ENCODE measurements at regions not wholly inside any gene's neighbourhood (a gene's known extent, or its start where the extent isn't known, plus 50 kb on each side); places are given as distances from the start of the nearest gene placed in this dataset.

DNA sequence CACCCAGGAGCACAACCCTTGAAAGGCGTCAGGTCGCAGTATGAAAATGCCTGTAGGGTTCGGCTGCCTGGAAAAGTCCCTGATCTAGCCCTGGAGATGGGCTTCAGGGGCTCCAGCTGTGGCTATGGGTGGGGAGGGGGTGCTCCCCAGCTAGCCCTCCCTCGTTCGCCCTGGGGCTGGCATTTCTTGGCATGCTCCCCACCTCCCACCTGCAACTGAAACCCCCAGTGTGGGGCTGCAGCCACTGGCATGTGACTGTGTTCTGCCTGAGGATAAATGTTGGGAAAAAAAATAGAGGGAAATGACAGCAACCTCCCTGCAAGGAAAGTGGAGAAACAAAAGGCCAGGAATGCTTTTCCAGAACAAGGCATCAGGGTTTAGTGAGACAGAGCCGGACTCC, 109.2 kb downstream of the COPS8 start:
- FAIRE-seq: no peak
- DNase-seq (ENCODE audit: extremely low spot score, insufficient read length, low read depth): no peak

DNA sequence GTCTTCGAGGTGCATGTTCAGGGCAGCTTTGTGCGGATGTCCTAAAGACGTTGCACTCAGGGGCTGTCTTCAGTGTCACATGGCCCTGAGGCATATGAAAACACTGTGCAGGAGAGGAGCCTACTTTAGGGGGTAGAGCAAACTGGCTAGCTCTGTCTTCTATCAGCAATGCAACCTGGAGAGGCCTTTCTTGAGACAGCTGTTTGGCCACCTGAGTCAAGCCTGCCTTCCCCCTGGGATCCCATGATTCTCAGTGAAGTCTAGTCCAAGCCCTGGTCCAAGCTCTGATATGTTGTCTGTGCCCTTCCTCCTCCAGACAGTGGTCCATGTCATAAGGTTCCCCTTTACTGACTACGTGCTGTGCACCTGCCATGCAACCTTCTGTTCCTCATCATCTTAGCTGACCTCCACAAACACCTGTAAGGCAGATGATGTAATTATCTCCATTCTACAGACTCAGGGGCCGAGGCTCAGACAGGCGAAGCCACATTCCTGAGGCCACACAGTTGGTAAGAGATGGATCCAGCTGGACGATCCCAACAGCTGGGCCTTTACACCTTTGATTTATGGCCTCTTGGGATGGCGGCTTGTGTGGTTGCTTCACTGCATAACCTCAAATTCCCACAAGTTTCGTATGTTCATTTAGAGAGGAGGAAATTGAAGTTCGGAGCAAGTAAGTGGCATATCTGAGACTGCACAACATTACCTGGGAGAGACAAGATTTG, 109.9 kb downstream of the COPS8 start:
- FAIRE-seq: no peak

DNA sequence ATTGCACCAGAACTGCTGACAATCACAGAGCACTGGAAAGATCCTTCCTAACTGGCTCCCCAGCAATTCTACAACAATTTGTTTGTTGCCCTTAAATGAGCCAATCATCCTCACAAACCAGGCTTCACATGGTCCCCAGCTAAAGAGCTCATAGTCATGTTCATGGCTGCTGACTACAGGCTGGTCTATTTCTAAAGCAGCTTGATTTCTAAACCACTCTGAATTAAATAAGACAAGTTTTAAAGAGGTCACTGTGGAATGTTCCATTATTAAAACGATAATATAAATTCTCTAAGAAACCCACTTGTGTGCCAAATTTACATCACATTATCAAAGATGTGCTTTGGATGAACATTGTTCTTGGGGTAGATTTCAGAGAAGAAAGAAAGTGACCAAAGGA, 110.7 kb downstream of the COPS8 start:
- FAIRE-seq (no peak), DNase-seq (ENCODE audit: extremely low spot score, insufficient read length, low read depth) (no peak)

More for the DNA sequence above, 109.9 kb downstream of the COPS8 start:
- DNase-seq (ENCODE audit: extremely low spot score, insufficient read length, low read depth): no peak

DNA sequence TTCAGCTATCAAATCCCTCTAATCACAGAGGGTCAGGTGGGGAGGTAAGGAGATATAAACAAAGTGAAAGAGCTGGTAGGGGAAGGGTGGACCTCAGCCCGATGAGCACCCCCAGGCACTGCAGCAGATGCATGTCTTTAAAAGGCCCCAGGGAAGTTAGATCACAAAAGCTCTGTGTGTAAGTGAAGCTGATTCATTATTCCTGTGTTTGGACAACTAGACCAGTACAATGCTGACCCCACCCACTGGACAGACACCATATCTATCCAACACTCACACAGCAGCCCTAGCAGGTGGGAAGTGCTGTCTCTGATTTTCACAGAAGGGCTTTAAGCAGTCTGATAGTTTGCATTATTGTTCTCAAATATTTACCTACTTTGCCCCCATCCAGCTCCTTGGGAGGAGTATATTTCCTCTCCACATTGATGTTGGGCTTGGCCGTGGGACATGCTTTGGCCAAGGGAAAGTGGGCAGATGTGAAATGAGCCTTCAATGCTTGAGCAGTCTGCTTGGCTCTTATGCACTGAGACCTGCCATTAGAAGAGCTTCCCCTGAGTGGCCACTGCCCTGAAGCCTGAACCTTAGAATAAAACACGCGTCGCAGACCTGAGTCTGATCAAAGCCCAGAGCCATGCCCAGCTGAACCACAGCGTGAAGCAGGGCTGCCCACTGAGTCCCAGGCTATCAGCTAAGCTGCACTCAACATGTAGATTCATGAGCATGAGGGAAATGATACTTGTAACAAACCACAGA, 111.4 kb downstream of the COPS8 start:
- FAIRE-seq (no peak), DNase-seq (ENCODE audit: extremely low spot score, insufficient read length, low read depth) (no peak)

DNA sequence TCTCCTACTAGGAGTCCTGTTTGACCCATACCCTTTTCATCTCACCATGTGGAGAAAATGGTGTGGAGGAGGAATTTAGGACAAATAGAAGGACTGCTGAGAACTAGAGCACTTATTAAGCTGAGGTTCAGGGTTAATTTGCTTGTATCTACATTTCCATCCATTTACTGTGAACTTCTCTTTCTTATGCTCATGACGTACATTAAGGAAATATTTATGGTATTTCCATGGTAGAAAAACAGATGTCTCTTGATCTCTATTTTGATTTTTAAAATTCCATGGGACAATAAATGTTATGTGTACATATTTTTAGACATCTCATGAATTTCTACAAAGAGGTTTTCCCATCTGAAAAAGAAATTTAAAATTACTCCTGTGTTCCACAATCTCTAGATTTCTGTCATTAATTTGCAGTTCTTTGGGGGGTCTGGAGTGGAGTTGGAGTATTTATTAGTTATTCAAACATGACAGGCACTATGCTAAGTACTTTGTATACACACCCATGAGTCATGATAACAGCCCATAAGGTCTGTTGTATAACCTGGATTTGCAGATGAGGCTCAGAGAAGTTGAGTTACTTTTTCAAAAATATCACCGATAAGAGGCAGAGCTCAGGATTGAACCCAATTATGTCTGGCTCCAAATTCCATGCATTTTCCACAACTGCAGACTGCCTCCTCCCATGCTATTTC, 112.6 kb downstream of the COPS8 start:
- DNase-seq (ENCODE audit: extremely low spot score, insufficient read length, low read depth): no peak
- no peak for FAIRE-seq

DNA sequence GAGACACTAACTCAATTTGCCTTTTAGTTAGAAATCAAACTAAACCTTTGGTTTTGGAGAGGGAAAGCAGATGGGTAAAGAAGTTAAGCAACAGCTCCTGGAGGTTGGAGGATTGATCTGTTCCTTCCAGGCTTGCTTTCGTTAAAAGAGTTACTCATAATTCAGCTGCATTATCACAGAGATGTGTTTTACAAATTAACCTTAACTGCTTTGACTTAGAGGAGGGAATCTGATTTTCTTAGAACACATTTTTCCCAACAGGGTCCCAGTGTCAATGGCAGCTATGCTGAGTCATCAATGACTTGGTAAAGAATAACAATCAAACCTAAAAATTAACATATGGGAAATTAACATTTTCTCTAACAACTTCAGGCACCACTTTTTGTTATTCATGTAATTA, 113.4 kb downstream of the COPS8 start:
- DNase-seq (ENCODE audit: extremely low spot score, insufficient read length, low read depth): no peak
- no peak for FAIRE-seq

DNA sequence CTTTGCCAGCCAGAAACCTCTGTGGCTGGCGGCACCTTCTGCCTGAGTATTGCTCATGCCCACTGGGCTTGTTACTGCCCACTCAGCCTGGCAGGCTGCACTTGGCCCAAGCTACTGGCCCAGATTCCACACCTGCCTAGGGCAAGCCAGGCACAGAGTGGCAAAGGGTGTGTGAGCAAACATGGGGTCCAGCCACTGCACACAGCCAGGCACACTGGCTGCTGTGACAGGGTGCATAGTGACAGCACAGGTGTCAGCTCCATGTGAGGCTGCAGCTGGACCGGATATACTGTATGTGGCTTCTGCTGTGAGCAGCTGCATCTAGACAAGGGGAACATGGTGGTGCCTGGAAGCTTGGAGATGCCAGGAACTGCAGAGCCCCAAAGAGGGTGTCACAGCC, 113.9 kb downstream of the COPS8 start:
- FAIRE-seq (no peak), DNase-seq (ENCODE audit: extremely low spot score, insufficient read length, low read depth) (no peak)

DNA sequence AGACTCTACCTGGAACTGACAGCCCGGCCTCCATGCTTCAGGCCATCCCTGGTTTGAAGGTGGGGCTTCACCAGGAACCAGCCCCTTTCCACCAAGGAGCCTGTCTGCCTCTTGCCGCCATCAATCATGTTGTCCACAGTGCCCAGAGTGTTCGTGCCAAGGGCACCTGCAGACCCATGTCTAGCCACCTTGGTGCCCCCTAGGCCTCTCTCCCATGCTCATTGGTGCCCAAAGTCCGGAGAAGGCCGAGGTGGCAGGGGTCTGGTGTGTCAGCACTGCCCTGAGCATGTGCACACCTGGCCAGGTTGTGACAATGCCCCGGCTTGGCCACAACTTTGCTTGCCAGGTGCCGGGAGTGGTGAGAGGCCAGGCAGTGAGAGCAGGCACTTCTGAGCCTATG, 114.8 kb downstream of the COPS8 start:
- no peak for DNase-seq (ENCODE audit: extremely low spot score, insufficient read length, low read depth)
- FAIRE-seq: no peak

DNA sequence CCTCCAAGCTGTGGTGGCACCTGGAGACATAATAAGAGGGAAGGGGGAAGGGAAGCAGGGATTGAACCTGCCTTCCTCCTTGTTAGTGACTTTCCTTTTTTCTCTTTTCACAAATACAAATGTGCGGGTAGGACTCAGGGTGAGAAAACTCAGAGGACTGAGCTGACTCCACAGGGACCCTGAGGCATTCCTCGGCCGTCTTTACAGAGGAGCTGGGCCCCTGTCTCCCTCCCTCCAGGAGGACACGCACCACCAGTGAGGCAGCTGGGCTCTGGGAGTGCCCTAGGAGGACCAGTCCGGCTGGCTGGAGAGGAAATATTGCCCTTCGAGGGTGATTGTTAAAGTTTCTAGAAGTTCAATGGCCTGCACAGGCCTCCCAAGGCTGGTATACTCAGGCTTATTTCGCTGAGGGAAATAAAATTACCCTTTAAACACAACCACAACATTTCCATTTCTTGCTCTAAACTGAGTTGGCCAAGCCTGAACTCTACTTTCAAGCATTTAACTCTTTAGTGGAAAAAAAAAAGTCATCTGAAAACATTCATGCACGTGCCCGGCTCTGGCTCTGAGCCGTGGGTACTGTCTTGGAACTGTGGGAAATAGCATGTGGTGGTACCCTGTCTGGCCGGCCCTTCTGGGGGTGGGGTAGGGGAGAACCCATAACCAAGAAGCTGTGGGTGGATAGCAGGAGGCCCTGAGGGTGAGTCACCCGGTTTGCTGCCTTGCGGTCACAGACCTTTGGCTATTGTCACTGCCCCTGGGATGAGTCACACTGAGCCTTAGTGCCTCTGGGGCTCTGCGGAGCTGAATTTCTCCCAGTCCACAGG, 116.0 kb downstream of the COPS8 start:
- peak; percentile 48 for FAIRE-seq
- peak; percentile 22 for DNase-seq (ENCODE audit: extremely low spot score, insufficient read length, low read depth)

DNA sequence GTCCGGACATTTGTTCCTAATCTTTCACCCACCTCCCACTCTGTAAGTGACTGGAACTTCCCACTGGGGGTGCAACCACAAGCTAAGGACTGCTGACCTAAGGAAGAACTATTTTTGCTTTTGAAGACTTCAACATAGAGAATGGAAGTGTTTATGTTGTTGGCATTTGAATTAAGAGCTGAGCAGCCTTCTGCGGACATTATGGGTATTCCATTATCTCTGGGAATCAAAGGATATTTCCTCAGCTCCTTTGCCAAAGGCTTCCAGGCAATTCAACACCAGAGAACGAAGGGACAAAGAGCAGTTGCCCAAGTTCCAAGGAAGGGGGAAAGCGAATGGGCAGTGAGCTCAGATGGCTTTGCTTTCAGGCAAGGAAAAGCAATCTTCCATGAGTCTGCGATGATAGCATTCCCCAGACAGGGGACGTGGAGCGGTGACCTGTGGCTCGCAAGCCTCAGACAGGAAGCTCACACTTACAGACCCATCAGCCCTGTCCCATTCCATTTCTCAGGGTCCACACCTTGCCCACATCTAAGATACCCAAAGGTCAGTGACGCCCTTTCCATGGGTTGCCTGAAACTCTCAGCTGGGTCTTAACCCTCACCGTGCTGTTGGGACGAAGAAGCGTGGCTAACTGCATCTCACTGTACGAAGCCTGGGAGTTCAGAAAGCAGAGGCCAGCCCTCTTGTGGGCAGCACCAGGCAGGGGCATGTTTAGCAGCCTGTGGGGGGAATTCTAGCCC, 116.8 kb downstream of the COPS8 start:
- no peak for FAIRE-seq
- no peak for DNase-seq (ENCODE audit: extremely low spot score, insufficient read length, low read depth)

DNA sequence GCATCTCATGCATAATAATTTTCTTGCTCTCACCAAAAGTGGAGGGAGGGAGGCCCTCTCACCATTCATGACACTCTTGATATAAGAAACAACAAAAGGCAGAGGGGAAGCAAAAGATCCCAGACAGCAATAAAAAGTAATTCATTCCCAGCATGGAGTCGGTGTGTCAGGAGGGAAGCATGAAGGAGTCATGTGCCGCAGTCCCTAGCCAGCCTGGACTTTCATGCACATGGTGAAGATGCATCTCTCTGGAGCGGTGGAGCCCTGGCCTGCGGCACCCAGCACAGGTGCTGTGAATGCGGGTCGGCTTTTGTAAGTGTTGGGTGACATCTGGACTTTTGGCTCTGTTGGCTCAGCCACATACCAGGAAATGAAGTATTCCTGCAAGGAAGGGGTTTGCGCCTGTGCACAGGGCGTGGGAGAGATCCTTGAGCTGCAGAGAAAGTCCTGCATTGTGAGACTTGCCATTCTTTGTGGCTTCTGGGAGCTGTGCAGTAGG, 119.4 kb downstream of the COPS8 start:
- DNase-seq (ENCODE audit: extremely low spot score, insufficient read length, low read depth): no peak
- FAIRE-seq: no peak

DNA sequence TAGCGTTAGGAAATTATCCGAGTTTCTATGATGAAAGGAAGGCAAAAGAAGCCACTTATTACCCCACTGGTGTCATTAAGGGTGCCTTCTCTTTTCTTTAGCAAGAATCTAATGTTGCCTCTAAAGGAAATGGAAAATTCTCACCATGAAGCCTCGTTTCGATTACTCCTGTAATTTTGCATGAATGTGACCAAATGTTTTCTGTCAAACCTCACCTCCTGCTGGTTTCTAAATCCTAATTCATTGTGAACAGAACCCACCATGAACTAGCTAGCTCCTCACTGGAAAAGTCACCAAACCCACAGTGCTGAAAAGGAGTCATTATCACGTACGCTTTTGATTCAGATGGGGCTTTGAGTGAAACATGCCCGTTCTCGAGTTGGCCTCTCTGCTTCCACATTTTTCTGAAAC, 119.9 kb downstream of the COPS8 start:
- FAIRE-seq: no peak

DNA sequence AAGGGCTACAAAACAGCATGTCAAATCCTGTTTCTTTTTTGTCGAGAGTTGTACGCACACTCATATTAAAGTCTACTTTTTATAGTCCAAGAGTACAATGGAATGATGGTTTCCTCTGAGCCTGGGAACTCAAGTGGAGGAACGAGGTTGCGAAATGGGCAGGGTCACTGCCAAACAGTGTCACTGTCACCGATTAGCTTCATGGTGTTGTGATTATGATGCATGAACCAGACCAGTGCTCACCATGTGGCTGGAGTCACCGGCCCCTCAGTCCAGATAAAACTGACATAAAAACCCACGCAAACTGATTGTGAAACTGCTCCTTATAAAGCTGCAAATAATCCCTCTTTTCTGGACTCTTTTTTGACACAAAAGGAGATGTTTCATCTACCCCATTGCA, 122.0 kb downstream of the COPS8 start:
- DNase-seq (ENCODE audit: extremely low spot score, insufficient read length, low read depth) (no peak), FAIRE-seq (no peak)

More for the DNA sequence above, 119.9 kb downstream of the COPS8 start:
- no peak for DNase-seq (ENCODE audit: extremely low spot score, insufficient read length, low read depth)

DNA sequence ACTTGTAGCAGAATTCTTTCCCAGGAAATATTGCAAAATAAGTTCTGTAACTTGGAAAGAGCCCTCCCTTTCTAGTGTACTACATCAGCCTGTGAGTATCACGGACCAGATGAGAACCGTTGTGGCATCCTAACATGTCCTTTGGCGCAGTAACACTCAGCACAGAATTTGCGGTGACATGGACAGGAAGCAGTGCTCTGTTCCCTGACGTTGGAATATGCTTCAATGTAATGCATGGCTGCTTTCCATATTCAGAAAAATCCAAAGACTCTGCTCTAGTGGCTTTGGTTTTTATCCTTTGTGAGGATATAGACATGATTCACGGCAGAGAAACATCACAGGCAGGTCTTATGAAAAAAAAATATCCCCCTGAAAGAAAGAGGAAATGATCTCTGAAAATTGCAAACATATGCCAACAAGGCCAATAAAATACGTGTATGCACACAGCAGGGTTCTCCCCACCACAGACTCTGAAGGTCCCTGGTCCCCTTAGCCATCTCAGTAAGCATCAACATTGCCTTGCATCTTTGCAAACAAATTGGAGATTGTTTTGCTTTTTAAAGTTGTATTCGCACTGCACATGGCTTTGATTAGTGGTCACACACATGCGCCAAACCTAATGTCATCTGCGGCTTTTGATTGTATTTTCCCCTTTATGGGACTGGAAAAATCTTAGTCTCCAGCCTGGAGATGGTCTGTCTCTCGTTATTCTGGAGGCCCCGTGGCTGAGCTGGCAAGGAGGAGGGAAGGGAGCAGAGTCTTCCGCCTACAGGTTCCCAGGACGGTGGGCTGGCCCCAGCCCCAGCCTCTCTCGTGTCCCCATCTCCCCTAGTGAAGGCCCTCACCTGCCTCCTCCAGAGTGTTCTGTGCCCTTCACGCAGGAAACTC, 122.9 kb downstream of the COPS8 start:
- no peak for DNase-seq (ENCODE audit: extremely low spot score, insufficient read length, low read depth)
- FAIRE-seq: no peak

DNA sequence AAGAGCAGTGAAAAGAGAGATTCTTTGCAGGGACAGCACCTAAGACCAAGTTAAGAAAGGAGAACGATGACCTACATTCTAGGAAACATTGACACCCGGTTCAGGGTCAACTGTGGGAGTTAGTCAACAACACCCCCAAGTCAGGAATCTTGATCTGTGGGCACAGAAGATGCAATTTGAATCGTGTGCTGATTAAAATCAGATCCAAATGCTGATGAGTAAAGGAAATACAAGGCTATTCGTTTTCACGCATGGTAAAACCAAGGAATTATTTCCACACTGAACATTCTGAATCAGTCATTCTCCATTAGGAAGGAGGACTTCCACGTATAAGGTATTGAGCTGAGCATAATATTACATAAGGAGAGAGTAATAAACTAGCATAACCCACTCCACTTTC, 124.2 kb downstream of the COPS8 start:
- DNase-seq (ENCODE audit: extremely low spot score, insufficient read length, low read depth) (no peak), FAIRE-seq (no peak)

DNA sequence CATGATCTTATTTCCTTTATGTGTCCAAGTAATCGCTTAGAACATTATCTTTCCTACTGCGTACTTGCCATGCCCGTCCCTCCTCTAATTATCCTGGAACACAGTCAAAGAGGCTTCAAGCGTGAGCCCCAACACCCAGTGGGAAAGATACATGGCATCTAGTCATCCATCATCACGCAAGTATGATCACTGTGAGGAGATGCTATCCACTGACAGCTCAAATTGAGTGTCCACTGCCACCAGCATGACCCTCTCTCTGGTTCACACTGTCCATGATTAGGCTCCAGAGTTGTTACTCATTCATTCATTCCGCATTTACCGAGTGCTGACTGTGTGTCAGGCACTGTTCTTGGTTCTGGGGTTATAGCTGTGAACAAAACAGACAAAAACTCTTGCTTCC, 124.6 kb downstream of the COPS8 start:
- FAIRE-seq (no peak), DNase-seq (ENCODE audit: extremely low spot score, insufficient read length, low read depth) (no peak)

DNA sequence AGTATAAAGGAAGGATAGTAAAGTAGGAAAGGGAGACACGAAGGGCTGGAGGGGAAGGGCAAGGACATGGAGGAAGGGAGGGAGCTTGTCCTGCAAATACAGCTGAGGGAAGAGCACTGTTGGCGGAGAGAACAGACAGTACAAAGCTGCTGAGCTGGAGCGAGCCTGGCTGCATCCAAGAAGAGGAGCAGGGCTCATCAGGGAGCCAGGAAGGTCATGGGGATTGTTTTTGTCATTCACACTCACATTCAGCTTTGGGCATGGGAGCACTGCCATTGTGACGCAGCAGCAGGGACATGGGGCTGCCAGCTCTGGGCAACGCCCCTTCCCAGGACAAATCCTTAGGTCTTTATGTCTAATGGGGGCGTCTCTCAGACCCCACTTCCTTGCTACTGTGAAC, 125.1 kb downstream of the COPS8 start:
- DNase-seq (ENCODE audit: extremely low spot score, insufficient read length, low read depth) (no peak), FAIRE-seq (no peak)
